ENCODE measurements at regions not wholly inside any gene's neighbourhood (a gene's known extent, or its start where the extent isn't known, plus 50 kb on each side); places are given as distances from the start of the nearest gene placed in this dataset.

GRCh38 chr14:27008187-27008586, 410.4 kb upstream of the NOVA1 start:
- DNase-seq: no peak

GRCh38 chr14:27012641-27013040, 414.8 kb upstream of the NOVA1 start:
- DNase-seq: no peak

GRCh38 chr14:27013678-27014077, 415.8 kb upstream of the NOVA1 start:
- DNase-seq: no peak

- no peak for DNase-seq
Observed at GRCh38 chr14:27015065-27015464, 417.2 kb upstream of the NOVA1 start.

GRCh38 chr14:27025648-27026047, 427.8 kb upstream of the NOVA1 start:
- no peak for DNase-seq

- no peak for DNase-seq
Observed at GRCh38 chr14:27026097-27026496, 428.3 kb upstream of the NOVA1 start.

- no peak for DNase-seq
Observed at GRCh38 chr14:27040552-27040951, 442.7 kb upstream of the NOVA1 start.

- DNase-seq: no peak
Observed at GRCh38 chr14:27049701-27050100, 451.9 kb upstream of the NOVA1 start.

- no peak for DNase-seq
Observed at GRCh38 chr14:27050208-27050607, 452.4 kb upstream of the NOVA1 start.

GRCh38 chr14:27056586-27056985, 458.8 kb upstream of the NOVA1 start:
- DNase-seq: no peak

GRCh38 chr14:27061299-27061698, 463.5 kb upstream of the NOVA1 start:
- no peak for DNase-seq

- DNase-seq: no peak
Observed at GRCh38 chr14:27063959-27064358, 466.1 kb upstream of the NOVA1 start.

GRCh38 chr14:27065886-27066285, 468.1 kb upstream of the NOVA1 start:
- DNase-seq: no peak

- no peak for DNase-seq
Observed at GRCh38 chr14:27067961-27068360, 470.1 kb upstream of the NOVA1 start.

- no peak for DNase-seq
Observed at GRCh38 chr14:27072589-27072988, 474.8 kb upstream of the NOVA1 start.

- DNase-seq: no peak
Observed at GRCh38 chr14:27075503-27075902, 477.7 kb upstream of the NOVA1 start.

GRCh38 chr14:27077214-27077613, 479.4 kb upstream of the NOVA1 start:
- no peak for DNase-seq

GRCh38 chr14:27077710-27078109, 479.9 kb upstream of the NOVA1 start:
- DNase-seq: no peak

GRCh38 chr14:27078191-27078590, 480.4 kb upstream of the NOVA1 start:
- no peak for DNase-seq

GRCh38 chr14:27079716-27080115, 481.9 kb upstream of the NOVA1 start:
- DNase-seq: no peak

GRCh38 chr14:27085500-27085899, 487.7 kb upstream of the NOVA1 start:
- no peak for DNase-seq

GRCh38 chr14:27090716-27091115, 492.9 kb upstream of the NOVA1 start:
- DNase-seq: no peak

GRCh38 chr14:27091973-27092372, 494.1 kb upstream of the NOVA1 start:
- DNase-seq: no peak

- DNase-seq: no peak
Observed at GRCh38 chr14:27096091-27096490, 498.3 kb upstream of the NOVA1 start.

GRCh38 chr14:27098451-27098850, 500.6 kb upstream of the NOVA1 start:
- no peak for DNase-seq

- no peak for DNase-seq
Observed at GRCh38 chr14:27114180-27114579, 516.3 kb upstream of the NOVA1 start.
